Stimulated activated naive CD4-positive, alpha-beta T cell treated with Interleukin-2 at 50 U/mL for 16 hours (primary cell): ENCODE measurements at regions not wholly inside any gene's neighbourhood (a gene's known extent, or its start where the extent isn't known, plus 50 kb on each side); places are given as distances from the start of the nearest gene placed in this dataset.
"Not testable (repeated sequence)": the region's sequence is repeated elsewhere in the genome, so short reads cannot be mapped to it uniquely, and the experiment has no call there.

Experiments used
- DNase-seq: peaks from one replicate; lab custom pipeline; 2025; lab: John Stamatoyannopoulos, UW

- DNase-seq = no peak
Observed at GRCh38 chr17:68141050-68141449, 105.5 kb downstream of the KPNA2 start.

GRCh38 chr17:68142595-68142994 is 105.2 kb upstream of the AMZ2 start:
- no peak for DNase-seq

GRCh38 chr17:68143425-68143824 is 104.4 kb upstream of the AMZ2 start:
- no peak for DNase-seq

- DNase-seq = no peak
Observed at GRCh38 chr17:68145088-68145487, 102.8 kb upstream of the AMZ2 start.

- no peak for DNase-seq
Observed at GRCh38 chr17:68148936-68149335, 98.9 kb upstream of the AMZ2 start.

GRCh38 chr17:68152161-68152571 is 95.7 kb upstream of the AMZ2 start:
- no peak for DNase-seq

GRCh38 chr17:68155692-68156091 is 92.2 kb upstream of the AMZ2 start:
- no peak for DNase-seq

- no peak for DNase-seq
Observed at GRCh38 chr17:68161644-68162428, 86.0 kb upstream of the AMZ2 start.

GRCh38 chr17:68168273-68169164 is 79.3 kb upstream of the AMZ2 start:
- not testable (repeated sequence) for DNase-seq

GRCh38 chr17:68169165-68169821 is 78.5 kb upstream of the AMZ2 start:
- not testable (repeated sequence) for DNase-seq

GRCh38 chr17:68169840-68170239 is 78.0 kb upstream of the AMZ2 start:
- no peak for DNase-seq

GRCh38 chr17:68170246-68170645 is 77.6 kb upstream of the AMZ2 start:
- DNase-seq = no peak

GRCh38 chr17:68172461-68172954 is 75.3 kb upstream of the AMZ2 start:
- DNase-seq = peak; percentile 62

GRCh38 chr17:68175416-68175815 is 72.4 kb upstream of the AMZ2 start:
- DNase-seq = no peak

GRCh38 chr17:68175905-68176304 is 71.9 kb upstream of the AMZ2 start:
- no peak for DNase-seq

- no peak for DNase-seq
Observed at GRCh38 chr17:68176718-68177117, 71.1 kb upstream of the AMZ2 start.

GRCh38 chr17:68178831-68179230 is 69.0 kb upstream of the AMZ2 start:
- DNase-seq = no peak

- DNase-seq = no peak
Observed at GRCh38 chr17:68179236-68179925, 68.5 kb upstream of the AMZ2 start.

- no peak for DNase-seq
Observed at GRCh38 chr17:68179926-68180285, 67.9 kb upstream of the AMZ2 start.

- no peak for DNase-seq
Observed at GRCh38 chr17:68182011-68182306, 65.9 kb upstream of the AMZ2 start.

GRCh38 chr17:68182940-68183551 is 64.8 kb upstream of the AMZ2 start:
- DNase-seq = peak; percentile 69

GRCh38 chr17:68184141-68184571 is 63.7 kb upstream of the AMZ2 start:
- DNase-seq = no peak
